Left renal pelvis (tissue), 4 donors: ENCODE measurements at regions not wholly inside any gene's neighbourhood (a gene's known extent, or its start where the extent isn't known, plus 50 kb on each side); places are given as distances from the start of the nearest gene placed in this dataset.

Experiments
- DNase-seq, 4 donors: peaks; one replicate each; pipeline ENCODE4 v3.0.0-alpha.2; 2013; ENCODE audit warnings: low read depth in 4 of 4, low spot score in 3 of 4

DNA sequence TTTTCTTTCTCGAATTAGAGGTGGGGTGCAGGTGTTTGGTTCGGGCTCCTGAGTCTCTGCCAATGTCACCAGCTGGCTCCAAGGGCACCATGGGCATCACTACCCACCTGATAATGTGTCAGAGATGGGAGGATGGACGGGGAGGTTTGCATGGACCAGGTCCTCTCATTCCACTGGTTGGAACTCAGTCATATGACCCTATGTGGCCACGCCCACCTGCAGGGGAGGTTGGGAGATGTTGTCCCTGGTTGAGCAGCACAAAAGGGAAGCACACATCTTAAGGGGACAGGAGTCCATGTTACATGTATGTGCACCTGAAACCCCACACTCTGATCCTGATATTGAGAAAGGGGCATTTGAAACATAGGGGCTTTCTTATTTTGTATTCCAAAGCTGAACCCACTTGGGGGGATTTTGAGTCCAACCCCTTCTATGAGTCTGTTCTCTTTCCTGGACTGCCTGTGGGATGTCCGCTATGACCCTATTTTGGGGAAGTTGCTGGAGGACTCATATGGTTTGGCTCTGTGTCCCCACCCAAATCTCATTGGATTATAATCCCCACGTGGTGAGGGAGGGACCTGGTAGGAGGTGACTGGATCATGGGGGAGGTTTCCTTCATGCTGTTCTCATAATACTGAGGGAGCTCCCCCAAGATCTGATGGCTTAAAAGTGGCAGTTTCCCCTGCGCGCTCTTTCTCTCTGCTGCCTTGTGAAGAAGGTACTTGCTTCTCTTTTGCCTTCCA, 66.9 kb upstream of the BAIAP2L1 start:
- no peak for DNase-seq

DNA sequence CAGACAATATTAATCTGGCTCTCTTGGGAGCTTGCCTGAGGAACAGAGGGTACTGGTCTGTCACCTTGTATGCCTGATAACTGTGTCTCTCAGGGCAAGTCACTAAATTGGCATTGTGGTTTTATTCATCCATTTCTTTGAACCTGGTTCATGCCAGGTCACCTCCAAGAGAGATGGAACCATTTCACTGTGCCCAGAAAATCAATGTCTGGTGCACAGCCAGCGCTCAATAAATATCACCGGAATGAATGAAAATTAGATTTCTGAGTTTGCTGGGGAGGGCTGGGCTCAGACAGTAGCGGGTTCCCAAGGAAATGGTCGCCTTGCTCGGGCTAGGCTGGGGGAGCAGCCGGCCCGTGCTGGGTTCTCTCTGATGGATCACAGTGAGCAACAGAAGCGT, 64.1 kb upstream of the BAIAP2L1 start:
- DNase-seq: no peak

DNA sequence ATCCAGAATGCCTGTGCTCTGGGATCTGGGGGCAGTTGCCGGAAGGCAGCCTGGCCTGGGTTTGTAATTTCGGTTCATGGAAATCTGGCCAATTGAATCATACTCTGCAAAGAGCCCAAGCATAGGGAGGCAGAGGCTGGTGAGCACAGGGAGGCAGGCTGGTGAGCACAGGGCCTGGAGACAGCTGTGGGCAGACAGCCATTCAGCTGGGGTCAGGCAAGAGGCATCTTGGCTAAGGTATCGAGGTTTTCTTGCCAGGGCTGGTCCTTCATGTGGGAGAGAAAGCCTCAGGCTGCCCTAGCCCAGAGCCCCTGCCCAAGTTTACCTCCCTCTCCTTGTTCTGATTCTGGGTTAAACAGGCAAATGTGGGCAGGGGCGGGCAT, 63.7 kb upstream of the BAIAP2L1 start:
- no peak for DNase-seq

- no peak for DNase-seq
Observed at GRCh38 chr7:98463837-98464557, 63.1 kb upstream of the BAIAP2L1 start.

- no peak for DNase-seq
Observed at GRCh38 chr7:98462911-98463633, 62.2 kb upstream of the BAIAP2L1 start.

DNA sequence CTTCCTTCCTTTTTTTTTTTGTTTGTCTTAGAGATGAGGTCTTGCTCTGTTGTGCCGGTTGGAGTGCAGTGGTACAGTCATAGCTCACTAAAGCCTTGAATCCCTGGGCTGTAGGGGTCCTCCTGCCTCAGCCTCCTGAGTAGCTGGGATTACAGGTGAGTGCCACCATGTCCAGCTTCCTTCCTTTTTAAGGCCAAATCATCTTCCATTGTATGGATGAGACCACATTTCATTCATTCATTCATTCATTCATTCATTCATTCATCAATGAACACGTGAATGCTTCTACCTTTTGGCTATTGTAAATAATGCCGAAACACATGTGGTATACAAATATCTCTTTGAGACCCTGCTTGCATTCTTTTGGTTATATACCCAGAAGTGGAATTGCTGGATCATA, 60.0 kb upstream of the BAIAP2L1 start:
- no peak for DNase-seq

GRCh38 chr7:98459529-98459928, 58.6 kb upstream of the BAIAP2L1 start:
- DNase-seq: no peak

- no peak for DNase-seq
Observed at GRCh38 chr7:98458090-98458875, 57.4 kb upstream of the BAIAP2L1 start.

DNA sequence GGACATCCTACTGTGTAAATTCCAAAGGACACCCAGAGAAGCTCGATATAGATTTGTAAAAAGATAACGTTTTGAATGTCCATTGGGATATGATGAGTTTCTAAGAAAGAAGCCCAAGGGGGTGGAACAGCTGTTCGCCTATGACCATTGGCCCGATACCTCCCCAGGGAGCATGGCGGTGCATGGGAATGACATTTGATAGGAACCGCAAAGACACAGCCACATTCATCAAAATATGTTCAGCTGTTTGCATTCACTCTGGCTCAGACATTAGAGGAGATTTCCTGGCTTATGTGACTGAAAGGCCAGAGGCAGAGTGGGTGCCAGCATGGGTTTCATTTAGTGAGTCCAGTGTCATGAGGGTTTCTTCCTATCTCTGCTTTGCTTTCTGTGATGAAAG, 56.0 kb upstream of the BAIAP2L1 start:
- DNase-seq: no peak

DNA sequence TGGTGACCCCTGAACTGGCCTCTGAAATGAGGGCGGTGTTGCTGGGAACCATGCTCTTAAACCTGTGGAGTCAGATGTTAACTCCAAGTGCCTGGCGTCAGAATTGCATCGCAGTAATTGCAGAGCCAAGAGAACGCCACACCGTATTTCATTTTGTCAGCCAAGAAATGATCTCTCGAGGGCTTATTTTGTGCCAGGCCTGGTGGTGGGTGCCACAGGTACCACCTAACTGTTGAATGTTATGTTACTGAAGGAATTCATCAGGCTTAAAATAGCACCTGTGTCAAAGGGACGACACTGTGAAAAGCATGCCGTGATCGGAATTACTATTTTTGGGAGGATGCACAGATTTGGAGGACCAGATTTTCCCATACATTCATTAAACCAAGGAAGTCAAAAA, 51.9 kb upstream of the BAIAP2L1 start:
- DNase-seq: no peak
